GM21390 (cell line): ENCODE measurements at regions not wholly inside any gene's neighbourhood (a gene's known extent, or its start where the extent isn't known, plus 50 kb on each side); places are given as distances from the start of the nearest gene placed in this dataset.

Experiments used
- ATAC-seq: cut with Tn5 transposase; IDR thresholded peaks from one replicate; pipeline ENCODE4 v1.9.1; 2021; ENCODE audit not compliant: unreplicated experiment

GRCh38 chr1:163797816-163798215, 476.1 kb downstream of the NUF2 start:
- ATAC-seq, result no peak

- ATAC-seq, result no peak
These were observed 477.5 kb downstream of the NUF2 start for GRCh38 chr1:163799190-163799805.

DNA sequence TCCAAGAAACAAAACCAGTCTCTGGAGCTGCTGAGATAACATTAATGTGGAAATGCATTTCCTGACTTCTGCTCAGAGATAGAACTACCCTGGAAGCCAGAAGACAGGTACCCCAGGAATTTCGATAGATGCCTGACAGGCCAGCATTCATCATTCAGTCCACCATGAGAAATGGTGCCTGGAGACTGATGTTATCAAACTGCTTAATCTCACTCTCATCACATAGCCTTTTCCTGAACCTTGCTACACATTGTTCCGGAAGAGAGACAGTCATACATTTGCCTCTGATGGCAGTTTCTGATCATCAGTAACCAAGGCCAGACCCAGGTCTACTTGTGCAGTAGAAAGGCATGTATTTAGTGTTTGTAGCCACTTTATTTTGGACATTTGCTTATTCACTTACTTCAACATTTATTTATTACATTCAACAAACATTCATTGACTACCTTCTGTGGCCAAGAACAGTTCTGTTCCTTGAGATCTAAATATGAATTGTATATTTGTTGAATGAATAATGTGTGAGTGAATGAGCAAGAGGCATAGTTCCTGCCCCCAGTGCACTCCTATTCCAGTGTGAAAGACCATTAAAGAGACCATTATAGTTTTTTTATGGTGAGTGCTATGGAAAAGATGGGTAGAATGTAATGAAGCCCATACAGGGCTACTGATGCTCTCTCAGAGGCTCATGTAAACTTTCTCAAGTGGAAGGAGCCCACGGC, 485.7 kb downstream of the NUF2 start:
- ATAC-seq, result no peak

DNA sequence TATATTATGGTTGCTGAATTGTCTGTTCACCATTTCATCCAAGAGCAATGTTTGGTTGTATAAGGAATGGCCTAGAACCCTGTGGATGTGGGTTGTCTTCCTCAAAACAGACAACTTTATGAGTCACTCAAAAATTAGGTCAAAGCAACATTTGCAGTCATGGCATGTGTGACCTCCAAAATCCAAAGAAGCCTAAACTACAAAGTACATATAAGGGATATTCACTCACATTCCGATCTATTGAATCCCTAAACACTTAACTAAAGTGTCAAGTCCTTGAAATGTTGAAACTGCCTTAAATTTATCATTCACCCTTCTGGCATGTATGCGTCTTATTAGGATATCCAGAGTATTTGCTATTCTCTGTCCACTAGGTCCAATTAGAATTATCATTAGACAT, 491.5 kb downstream of the NUF2 start:
- ATAC-seq, result no peak

DNA sequence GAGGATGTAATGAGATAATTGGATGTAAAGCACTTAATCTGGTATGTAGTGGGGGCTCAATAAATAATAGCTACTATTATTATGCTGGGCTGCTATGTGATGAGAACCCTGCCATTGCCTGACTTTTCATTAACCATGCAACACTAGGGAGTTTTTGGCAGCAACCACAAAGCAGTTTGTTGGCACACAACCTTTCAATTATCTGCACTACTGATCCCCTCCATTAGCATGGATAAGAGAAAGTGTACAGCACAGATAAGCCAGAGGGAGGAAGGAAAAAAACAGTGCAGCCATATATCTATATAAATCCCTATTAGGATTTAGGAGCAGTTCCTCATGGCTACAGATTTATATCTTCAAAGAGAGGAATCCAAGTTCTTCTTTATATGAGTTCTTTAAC, 498.5 kb downstream of the NUF2 start:
- no peak for ATAC-seq

GRCh38 chr1:163820766-163821165, 499.0 kb downstream of the NUF2 start:
- no peak for ATAC-seq

DNA sequence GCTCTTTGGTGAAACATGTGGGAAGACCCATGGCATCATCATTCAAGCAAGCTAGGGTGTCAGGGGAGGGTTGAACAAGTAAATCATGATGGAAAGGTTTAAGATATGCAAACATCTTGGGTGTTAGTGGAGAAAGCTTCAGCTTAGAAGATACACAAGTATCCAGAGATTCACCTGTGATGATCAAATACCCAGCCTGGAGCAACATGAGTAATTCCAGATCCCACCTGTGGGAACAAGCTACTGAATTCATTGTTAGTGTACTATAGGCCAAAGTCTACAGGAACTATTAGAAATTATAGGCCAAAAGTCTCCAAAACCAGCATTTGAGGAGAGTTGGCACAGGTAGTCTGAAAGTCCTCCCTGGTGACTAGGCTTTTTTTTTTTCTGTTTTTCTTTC, 499.9 kb downstream of the NUF2 start:
- ATAC-seq, result no peak

DNA sequence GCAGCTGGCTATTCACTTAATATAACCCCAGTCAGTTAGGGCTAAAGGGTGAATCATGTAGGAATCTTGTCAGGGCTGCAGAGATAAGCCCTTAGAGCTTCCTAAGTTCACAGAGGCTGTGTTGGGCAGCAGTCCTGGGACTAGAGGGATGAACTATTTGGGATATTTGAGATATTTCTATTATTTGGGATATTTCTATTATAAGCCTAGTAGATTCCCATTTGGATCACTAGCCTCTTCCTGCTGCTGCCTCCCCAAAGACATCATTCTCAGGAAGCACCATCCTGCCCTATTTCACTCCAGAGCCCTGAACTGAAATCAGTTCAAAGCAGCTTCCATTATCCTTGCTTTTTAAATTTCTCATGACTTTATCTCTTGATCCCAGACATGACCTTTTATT, 501.3 kb downstream of the NUF2 start:
- no peak for ATAC-seq

DNA sequence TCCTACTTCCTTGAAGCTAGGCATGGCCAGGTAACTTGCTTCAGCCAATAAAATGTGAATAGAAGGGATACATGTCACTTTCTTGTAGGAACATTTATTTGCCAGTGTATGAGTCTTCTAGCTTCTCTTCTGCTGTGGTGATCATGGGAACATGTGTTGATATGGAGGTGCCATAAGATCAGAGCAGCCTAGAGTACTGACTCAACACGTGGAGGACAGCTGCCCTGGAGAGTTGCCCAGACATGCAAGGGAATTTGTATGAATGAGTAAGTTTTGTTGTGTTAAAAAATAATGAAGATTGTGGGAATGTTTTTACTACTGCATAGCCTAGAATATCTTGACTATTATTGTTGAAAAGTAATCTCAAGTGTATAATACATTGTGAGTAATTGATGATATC, 502.3 kb downstream of the NUF2 start:
- ATAC-seq, result no peak

- ATAC-seq, result no peak
These were observed 502.7 kb downstream of the NUF2 start for GRCh38 chr1:163824490-163824889.

DNA sequence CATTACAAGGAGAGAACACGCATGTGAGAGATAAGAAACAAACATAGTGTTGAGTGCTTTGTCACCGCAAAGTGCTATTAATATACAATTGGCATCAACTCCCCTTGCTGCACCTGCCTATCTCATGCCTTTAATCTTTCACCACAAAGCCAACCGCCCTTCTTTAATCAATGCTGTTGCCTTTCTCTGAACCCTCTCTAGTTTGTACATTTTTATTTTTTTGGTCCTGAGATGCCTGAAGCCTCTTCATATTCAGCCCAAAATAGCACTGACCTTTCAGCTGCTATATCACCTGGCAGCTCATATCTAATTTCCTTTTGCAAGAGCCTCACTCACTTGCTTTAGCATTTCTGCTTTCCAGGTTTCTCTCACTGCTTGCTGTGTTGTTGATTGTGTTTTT, 504.7 kb downstream of the NUF2 start:
- ATAC-seq, result no peak

DNA sequence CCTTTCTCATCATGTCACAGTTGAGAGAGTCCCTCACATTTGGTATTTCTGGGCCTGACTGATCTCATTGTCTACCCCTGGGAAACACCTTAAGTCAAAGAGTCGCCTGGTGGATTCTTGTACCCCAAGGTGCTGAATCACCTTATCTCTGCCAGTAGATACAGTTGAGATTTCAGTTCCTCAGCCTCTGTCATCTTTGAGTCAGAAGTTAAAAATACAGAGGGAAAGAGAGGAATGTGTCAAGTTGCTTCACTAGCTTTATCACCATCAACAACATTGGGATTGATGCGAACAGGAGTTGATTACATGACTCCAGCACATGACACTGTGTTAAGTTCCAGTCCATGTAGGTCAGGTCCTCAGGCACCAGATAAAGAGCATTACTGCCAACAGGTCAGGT, 513.0 kb downstream of the NUF2 start:
- ATAC-seq, result no peak

- ATAC-seq, result no peak
These were observed 514.7 kb downstream of the NUF2 start for GRCh38 chr1:163836481-163836880.

DNA sequence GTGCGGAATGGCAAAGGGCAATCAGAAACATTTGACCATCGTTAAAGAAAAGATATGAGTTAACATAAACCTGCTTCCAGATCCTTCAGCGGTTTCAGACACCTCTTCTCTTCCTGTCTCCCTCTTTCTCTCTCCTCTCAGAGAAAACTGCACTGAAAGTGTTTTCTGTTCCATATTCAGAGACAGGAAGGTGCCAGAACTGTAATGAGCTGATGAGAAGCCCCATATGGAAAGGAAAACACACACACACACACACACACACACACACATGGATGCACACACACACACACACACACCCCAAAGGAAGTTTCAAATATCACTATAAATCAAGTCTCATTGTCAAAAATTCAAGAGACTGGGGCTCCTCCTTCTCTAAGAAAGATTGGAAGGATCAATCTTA, 515.5 kb downstream of the NUF2 start:
- ATAC-seq, result no peak

DNA sequence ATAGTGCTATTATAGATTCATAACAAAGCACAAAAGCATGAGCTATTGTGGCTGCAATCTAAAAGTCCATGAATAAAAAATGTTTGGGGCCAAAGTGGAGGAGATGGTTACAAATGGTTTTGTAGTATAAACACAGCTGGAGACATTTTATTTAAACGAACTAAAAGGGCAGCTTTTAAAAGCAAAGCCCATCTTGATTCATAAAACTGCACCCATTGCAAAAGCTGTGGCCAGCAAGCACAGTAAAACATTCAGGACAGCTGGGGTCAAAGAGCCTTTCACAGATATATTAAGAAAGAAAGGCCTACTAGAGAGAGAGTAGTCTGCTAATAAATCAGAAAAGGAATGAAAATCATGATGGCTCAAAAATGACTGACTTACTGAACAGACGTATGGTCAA, 520.8 kb downstream of the NUF2 start:
- no peak for ATAC-seq

DNA sequence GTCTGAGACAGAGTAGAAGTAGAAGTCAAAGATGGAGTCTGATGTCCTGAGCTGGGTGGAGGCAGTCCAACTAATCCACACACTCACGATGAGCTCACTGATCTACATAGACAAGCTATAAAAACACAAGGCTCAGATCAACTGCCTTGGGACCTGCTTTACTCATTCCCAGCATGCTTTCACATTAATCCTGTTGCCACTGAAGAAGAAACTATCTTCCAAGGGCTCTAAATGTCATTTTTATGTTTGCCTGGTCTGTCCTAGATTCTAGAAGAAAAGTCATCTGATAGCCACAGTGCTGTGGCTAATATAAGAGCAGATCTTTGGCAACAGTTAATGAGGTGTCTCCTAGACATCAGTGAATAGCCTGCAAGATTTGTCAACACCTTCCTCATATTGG, 522.7 kb downstream of the NUF2 start:
- no peak for ATAC-seq

DNA sequence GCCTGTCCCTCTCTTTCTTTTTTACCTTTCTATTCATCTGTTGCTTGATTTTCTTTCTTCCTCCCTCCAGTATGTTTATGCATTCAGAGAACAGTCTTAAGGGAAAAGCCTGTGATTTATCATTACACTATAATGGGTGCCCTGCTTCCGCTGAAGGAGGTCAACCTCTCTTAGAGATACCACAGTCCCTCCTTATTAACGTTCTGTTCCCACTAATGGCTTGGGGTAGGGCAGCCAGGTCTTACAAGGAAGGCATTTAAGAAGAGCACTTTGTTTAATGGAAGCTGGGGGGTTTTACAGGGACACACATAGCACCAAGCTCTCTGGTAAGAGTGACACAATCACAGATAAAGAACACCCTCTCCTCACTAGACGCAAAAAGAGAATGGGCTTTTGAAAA, 523.5 kb downstream of the NUF2 start:
- no peak for ATAC-seq

DNA sequence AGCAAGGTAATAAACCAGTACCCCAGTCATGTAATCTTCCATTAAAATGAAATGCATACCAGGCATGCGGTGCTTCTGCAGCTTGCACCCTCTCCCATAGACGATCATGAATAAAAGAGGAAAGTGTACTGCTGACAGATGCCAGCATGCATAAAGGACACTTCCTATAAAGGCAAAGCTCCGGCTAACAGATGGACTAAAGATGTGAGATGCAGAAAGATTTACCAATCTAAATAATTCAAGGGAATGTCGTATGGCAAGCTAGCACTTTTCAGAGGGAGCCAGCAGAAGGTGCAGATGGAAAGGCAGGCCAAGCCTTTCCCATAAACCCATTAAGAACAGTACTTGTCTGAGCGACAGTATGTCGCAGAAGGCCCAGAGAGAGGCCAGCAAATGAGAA, 542.0 kb downstream of the NUF2 start:
- no peak for ATAC-seq

DNA sequence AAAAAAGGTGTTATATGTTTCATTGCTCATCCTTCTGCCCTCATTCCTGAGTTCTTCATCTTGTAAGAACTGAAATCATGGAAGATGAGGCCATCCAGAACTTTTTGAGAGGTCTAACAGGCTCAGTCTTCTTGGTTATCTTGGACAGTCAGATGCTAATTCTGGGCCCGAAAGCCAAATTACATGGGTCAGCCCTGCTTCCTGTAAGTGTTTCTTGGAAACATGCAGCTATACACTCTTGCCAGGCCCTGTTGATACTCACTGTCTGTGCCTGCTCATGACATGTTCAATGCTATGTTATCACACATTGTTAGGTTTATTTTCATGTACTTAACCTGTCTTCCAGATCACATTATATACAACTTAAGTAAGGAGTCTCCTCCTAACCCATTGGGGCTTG, 542.5 kb downstream of the NUF2 start:
- no peak for ATAC-seq

- ATAC-seq, result no peak
These were observed 544.8 kb downstream of the NUF2 start for GRCh38 chr1:163866564-163866963.

- ATAC-seq, result no peak
These were observed 548.9 kb downstream of the NUF2 start for GRCh38 chr1:163870666-163871065.

GRCh38 chr1:163872067-163872466, 550.3 kb downstream of the NUF2 start:
- no peak for ATAC-seq

DNA sequence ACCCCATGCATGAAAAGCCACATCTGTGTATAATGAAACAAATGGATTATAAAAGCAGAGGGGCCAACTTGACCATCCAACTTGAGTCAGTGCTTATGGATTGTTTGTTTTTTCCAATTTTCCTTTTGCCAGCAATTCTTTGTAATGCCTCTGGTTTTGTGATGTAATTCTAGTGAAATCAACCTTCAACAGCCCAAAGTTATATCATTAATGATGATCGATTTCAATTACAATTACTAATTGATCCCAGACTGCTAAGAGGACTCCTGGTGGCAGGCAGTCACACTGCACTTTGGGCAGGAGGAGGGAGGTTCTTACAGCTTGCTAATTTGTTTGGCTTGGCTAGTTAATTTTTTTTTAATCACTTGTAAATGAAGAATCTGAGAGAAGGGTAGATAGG, 552.3 kb downstream of the NUF2 start:
- no peak for ATAC-seq
